K562 (cell line): ENCODE measurements at regions not wholly inside any gene's neighbourhood (a gene's known extent, or its start where the extent isn't known, plus 50 kb on each side); places are given as distances from the start of the nearest gene placed in this dataset.
"Not testable (repeated sequence)": the region's sequence is repeated elsewhere in the genome, so short reads cannot be mapped to it uniquely, and the experiment has no call there.

Experiments used
- ATAC-seq: fragments of 200-7000 bp; cut with Tn5 transposase; 3 replicates; pipeline ENCODE4 v1.9.1; 2020; ENCODE audit warnings: moderate library complexity
- BruUV-seq: library from RNA; stranded (reverse); fragments of 400-500 nt; replicated peaks from 2 replicates; lab custom pipeline; 2021; lab: Mats Ljungman, UMichigan
- CTCF ChIA-PET: fragments of 300-600 bp; formaldehyde crosslinking; extraction: SDS; loops from one replicate; lab custom pipeline; 2021; ENCODE audit warnings: low intra/inter-chr PET ratio; lab: Yijun Ruan, JAX
- POLR2A ChIA-PET: fragments of 300-600, 350-650 bp; sonication (Branson Sonifier 250); formaldehyde crosslinking; extraction: SDS; loops from one replicate; lab custom pipeline; 2021; ENCODE audit warnings: antibody characterized with exemption, inconsistent platforms; lab: Yijun Ruan, JAX
- DNase-seq, 4 experiments: peaks; one replicate each; pipeline versions ENCODE4 v3.0.0 to v3.0.0-alpha.2; 2011 to 2018; ENCODE audit warnings: low spot score in 3 of 4, mixed read lengths in 3 of 4; ENCODE audit errors: extremely low read depth in 1 of 4
- FAIRE-seq: peaks from 2 replicates; lab custom pipeline; 2011; peaks lifted over from hg19 to GRCh38; lab: Jason Lieb, UNC
- H2AFZ ChIP-seq: 2 replicates; pipeline ENCODE4 v1.6.0; 2011; ENCODE audit warnings: low read depth, low read length, control low read depth, inconsistent platforms
- H3K27ac ChIP-seq: fragments of 200-600 bp; 3 replicates; pipeline ENCODE4 v1.8.0; 2011; ENCODE audit warnings: low read depth, mild to moderate bottlenecking, control low read depth, inconsistent platforms, low read length, moderate library complexity, mixed read lengths; ENCODE audit errors: extremely low read depth
- H3K27me3 ChIP-seq, 2 experiments: fragments of 300-600 bp in 1 of 2; 2 replicates in 1 of 2; 3 replicates in 1 of 2; pipeline versions ENCODE4 v1.6.0 to v1.8.0; 2011; ENCODE audit warnings: inconsistent platforms in 2 of 2, low read length in 2 of 2, mild to moderate bottlenecking in 1 of 2, mixed read lengths in 1 of 2, moderate library complexity in 1 of 2; ENCODE audit not compliant: control insufficient read depth in 2 of 2, insufficient read depth in 2 of 2
- H3K36me3 ChIP-seq: fragments of 300-600 bp; 3 replicates; pipeline ENCODE4 v1.8.0; 2011; ENCODE audit warnings: mild to moderate bottlenecking, low read length, inconsistent platforms; ENCODE audit not compliant: control insufficient read depth, insufficient read depth
- H3K4me1 ChIP-seq, 2 experiments: fragments of 200-600 bp in 1 of 2; replicated peaks in 1 of 2; 2 replicates in 1 of 2; 3 replicates in 1 of 2; pipeline versions ENCODE4 v1.5.1 to v1.8.0; 2011; ENCODE audit warnings: inconsistent platforms in 2 of 2, low read length in 2 of 2, mild to moderate bottlenecking in 1 of 2, mixed read lengths in 1 of 2, moderate library complexity in 1 of 2; ENCODE audit not compliant: control insufficient read depth in 2 of 2, insufficient read depth in 2 of 2
- H3K4me2 ChIP-seq: 2 replicates; pipeline ENCODE4 v1.6.1; 2011; ENCODE audit warnings: low read length, control low read depth, inconsistent platforms, mixed read lengths; ENCODE audit not compliant: insufficient read depth
- H3K4me3 ChIP-seq: fragments of 200-600 bp; sonication (generic), shearing (Covaris generic); 2 replicates; pipeline ENCODE4 v1.5.1; 2016; ENCODE audit warnings: control low read depth, inconsistent platforms
- H3K79me2 ChIP-seq: fragments of 200-600 bp; 3 replicates; pipeline ENCODE4 v1.8.0; 2011; ENCODE audit warnings: low read length, inconsistent platforms; ENCODE audit not compliant: control insufficient read depth, insufficient read depth
- H3K9ac ChIP-seq, 2 experiments: 2 replicates each; pipeline versions ENCODE4 v1.6.0 to v1.6.1; 2011; ENCODE audit warnings: low read depth in 2 of 2, low read length in 2 of 2, control low read depth in 1 of 2, inconsistent platforms in 1 of 2, mild to moderate bottlenecking in 1 of 2, mixed read lengths in 1 of 2; ENCODE audit not compliant: insufficient read depth in 1 of 2
- H3K9me1 ChIP-seq: one replicate; pipeline ENCODE4 v1.6.0; 2011; ENCODE audit warnings: inconsistent platforms, mild to moderate bottlenecking, low read length, moderate library complexity; ENCODE audit not compliant: control insufficient read depth, insufficient read depth
- H3K9me3 ChIP-seq: replicated peaks from 2 replicates; pipeline ENCODE4 v1.5.1; 2011; ENCODE audit warnings: low read depth, low read length, inconsistent platforms; ENCODE audit not compliant: control insufficient read depth, insufficient read depth
- H4K20me1 ChIP-seq: replicated peaks from 2 replicates; pipeline ENCODE4 v1.6.1; 2011; ENCODE audit warnings: low read length, inconsistent platforms, mixed read lengths; ENCODE audit not compliant: control insufficient read depth, insufficient read depth
- WGBS: fragments of 100-300 bp; shearing (Covaris generic); methylation state at CpG from one replicate; pipeline ENCODE4 v1.1.6; 2016; ENCODE audit warnings: low coverage, mixed read lengths; ENCODE audit not compliant: insufficient coverage; ENCODE audit errors: missing lambda C conversion rate; 5-methylcytosine and 5-hydroxymethylcytosine counted together
- in situ Hi-C: fragments of 300-500 bp; cut with MboI; formaldehyde crosslinking; loops from 4 replicates; pipeline ENCODE4 v1.15.0; 2018; ENCODE audit warnings: inconsistent platforms, mixed read lengths
- intact Hi-C: fragments of 100-400 bp; cut with micrococcal nuclease; formaldehyde crosslinking; loops from 2 replicates; pipeline ENCODE4 v1.14.2; 2022
- TF ChIP-seq, protein P1 (sequence below): sonication (generic); IDR thresholded peaks from 2 replicates; pipeline ENCODE4 v1.6.1; 2016

GRCh38 chr1:121010141-121010540, 120.6 kb downstream of the PPIAL4A start:
- POLR2A ChIA-PET, H3K9me1 ChIP-seq, H4K20me1 ChIP-seq, H3K4me1 ChIP-seq, H3K79me2 ChIP-seq, H3K36me3 ChIP-seq, H3K27me3 ChIP-seq, H3K9ac ChIP-seq, CTCF ChIA-PET, in situ Hi-C loops, BruUV-seq, H3K27ac ChIP-seq, H3K9me3 ChIP-seq, DNase-seq, FAIRE-seq, H2AFZ ChIP-seq, ATAC-seq, H3K4me3 ChIP-seq, H3K4me2 ChIP-seq, intact Hi-C loops: not testable (repeated sequence)
- no CpG with 5 or more reads among the region's 22 CpGs for WGBS

GRCh38 chr1:121013181-121013580, 123.6 kb downstream of the PPIAL4A start:
- H3K4me2 ChIP-seq, H3K27me3 ChIP-seq, FAIRE-seq, H3K36me3 ChIP-seq, H3K4me1 ChIP-seq, H4K20me1 ChIP-seq, BruUV-seq, intact Hi-C loops, H3K27ac ChIP-seq, H2AFZ ChIP-seq, POLR2A ChIA-PET, H3K4me3 ChIP-seq, H3K9me1 ChIP-seq, H3K9me3 ChIP-seq, H3K79me2 ChIP-seq, CTCF ChIA-PET, H3K9ac ChIP-seq, in situ Hi-C loops, ATAC-seq: not testable (repeated sequence)
- WGBS, result 9% methylated on average over 1 of the region's 1 CpG
- TF ChIP-seq, protein P1, sequence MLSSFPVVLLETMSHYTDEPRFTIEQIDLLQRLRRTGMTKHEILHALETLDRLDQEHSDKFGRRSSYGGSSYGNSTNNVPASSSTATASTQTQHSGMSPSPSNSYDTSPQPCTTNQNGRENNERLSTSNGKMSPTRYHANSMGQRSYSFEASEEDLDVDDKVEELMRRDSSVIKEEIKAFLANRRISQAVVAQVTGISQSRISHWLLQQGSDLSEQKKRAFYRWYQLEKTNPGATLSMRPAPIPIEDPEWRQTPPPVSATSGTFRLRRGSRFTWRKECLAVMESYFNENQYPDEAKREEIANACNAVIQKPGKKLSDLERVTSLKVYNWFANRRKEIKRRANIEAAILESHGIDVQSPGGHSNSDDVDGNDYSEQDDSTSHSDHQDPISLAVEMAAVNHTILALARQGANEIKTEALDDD, result peak; percentile 26; the same call in 1 of the 2 replicates
- peak in 1 of 4 experiments; percentile 1 for DNase-seq
